K562 (cell line): ENCODE measurements at regions not wholly inside any gene's neighbourhood (a gene's known extent, or its start where the extent isn't known, plus 50 kb on each side); places are given as distances from the start of the nearest gene placed in this dataset.

Source experiments
- CBX3 ChIP-seq, 2 experiments: IDR thresholded peaks; 1 replicate in 1 of 2; 2 replicates in 1 of 2; pipeline ENCODE4 v1.6.1; 2012; ENCODE audit warnings: inconsistent platforms in 2 of 2, low read length in 2 of 2, borderline replicate concordance in 1 of 2, control low read depth in 1 of 2
- DMBX1 ChIP-seq: fragments of 250-450 bp; sonication (Bioruptor Pico); IDR thresholded peaks from 2 replicates; pipeline ENCODE4 v1.8.0; 2022; ENCODE audit warnings: inconsistent platforms, mild to moderate bottlenecking, moderate library complexity, borderline replicate concordance
- EGR1 ChIP-seq: fragments of 450-650 bp; conservative IDR thresholded peaks from 2 replicates; pipeline ENCODE4 v1.6.1; 2017; ENCODE audit warnings: mild to moderate bottlenecking
- HMGN3 ChIP-seq: IDR thresholded peaks from 2 replicates; pipeline ENCODE4 v1.6.1; 2011; ENCODE audit warnings: borderline replicate concordance, low read depth, mild to moderate bottlenecking, mixed read lengths, low read length; ENCODE audit not compliant: insufficient read length; ENCODE audit errors: extremely low read depth
- MEIS2 ChIP-seq: fragments of 450-650 bp; IDR thresholded peaks from 2 replicates; pipeline ENCODE4 v1.6.1; 2014; ENCODE audit warnings: mild to moderate bottlenecking; ENCODE audit not compliant: partially characterized antibody
- MTF1 ChIP-seq: fragments of 250-450 bp; sonication (Bioruptor Pico); IDR thresholded peaks from 2 replicates; pipeline ENCODE4 v1.9.0; 2021; ENCODE audit warnings: moderate library complexity, mild to moderate bottlenecking, inconsistent platforms, borderline replicate concordance
- RAD21 ChIP-seq, 2 experiments: fragments of 250-450 bp in 1 of 2; fragments of 450-650 bp in 1 of 2; sonication (Bioruptor Pico) in 1 of 2; formaldehyde crosslinking in 1 of 2; IDR thresholded peaks in 1 of 2; conservative IDR thresholded peaks in 1 of 2; 2 replicates each; pipeline versions ENCODE4 v1.4.0 to v1.8.0; 2020 to 2022; ENCODE audit warnings: mild to moderate bottlenecking in 2 of 2, moderate library complexity in 1 of 2
- RB1 ChIP-seq: fragments of 450-650 bp; IDR thresholded peaks from 2 replicates; pipeline ENCODE4 v1.6.1; 2017; ENCODE audit warnings: low read depth, mild to moderate bottlenecking
- ZNF175 ChIP-seq: fragments of 200-800 bp; sonication (Bioruptor generic); IDR thresholded peaks from 2 replicates; pipeline ENCODE4 v1.6.1; 2016; ENCODE audit warnings: low read depth, mild to moderate bottlenecking, missing genetic modification characterization, missing compliant biosample characterization
- TF ChIP-seq, protein P1 (sequence below): sonication (generic); formaldehyde crosslinking; IDR thresholded peaks from 2 replicates; pipeline ENCODE4 v1.9.0; 2022; ENCODE audit warnings: mild to moderate bottlenecking, missing genetic modification reagents
- TF ChIP-seq, protein P2 (sequence below): sonication (generic); formaldehyde crosslinking; IDR thresholded peaks from 2 replicates; pipeline ENCODE4 v1.8.1; 2022; ENCODE audit warnings: missing genetic modification reagents
- TF ChIP-seq, protein P3 (sequence below): fragments of 250-450 bp; sonication (Bioruptor Pico); IDR thresholded peaks from 2 replicates; pipeline ENCODE4 v1.5.0; 2021; ENCODE audit warnings: mild to moderate bottlenecking, moderate library complexity
- TF ChIP-seq, protein P4 (sequence below): sonication (generic); formaldehyde crosslinking; IDR thresholded peaks from 2 replicates; pipeline ENCODE4 v1.8.1; 2023; ENCODE audit warnings: missing genetic modification reagents, mild to moderate bottlenecking, borderline replicate concordance
- TF ChIP-seq, protein P5 (sequence below): fragments of 450-650 bp; IDR thresholded peaks from 2 replicates; pipeline ENCODE4 v1.6.1; 2014; ENCODE audit warnings: low read depth, mild to moderate bottlenecking, moderate library complexity, borderline replicate concordance

DNA sequence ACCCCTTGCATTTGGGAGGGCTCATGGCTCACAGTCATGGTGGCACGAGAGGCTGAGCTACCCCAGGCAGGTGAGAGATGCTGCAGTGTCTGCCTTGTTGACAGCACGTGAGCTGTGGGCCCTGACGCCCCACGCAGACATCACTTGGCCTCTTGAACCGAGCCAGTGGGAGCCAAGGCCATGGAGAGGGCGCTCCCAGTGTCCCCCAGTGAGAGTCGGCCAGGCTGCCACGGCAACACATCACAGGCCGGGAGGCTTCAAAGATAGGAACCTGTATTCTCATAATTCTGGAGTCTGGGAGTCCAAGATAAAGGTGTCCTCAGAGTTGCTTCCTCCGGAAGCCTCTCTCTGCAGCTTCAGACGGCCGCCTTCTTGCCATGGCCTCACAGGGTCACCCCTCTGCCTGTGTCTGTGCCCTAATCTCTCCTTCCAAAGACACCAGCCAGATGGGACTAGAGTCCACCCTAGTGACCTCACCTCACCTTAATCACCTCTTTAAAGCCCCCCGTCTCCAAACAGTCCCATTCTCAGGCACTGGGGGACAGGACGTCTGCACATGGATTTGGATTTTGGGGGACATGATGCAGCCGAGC is 119.6 kb downstream of the KLF6 start (continued):
- TF ChIP-seq ZNF175: peak; percentile 59; the same call in 1 of the 2 replicates
- TF ChIP-seq, protein P1, sequence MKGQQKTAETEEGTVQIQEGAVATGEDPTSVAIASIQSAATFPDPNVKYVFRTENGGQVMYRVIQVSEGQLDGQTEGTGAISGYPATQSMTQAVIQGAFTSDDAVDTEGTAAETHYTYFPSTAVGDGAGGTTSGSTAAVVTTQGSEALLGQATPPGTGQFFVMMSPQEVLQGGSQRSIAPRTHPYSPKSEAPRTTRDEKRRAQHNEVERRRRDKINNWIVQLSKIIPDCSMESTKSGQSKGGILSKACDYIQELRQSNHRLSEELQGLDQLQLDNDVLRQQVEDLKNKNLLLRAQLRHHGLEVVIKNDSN (CRISPR knock-in tag): peak; percentile 71
- peak; percentile 67 for TF ChIP-seq EGR1
- peak in 1 of 2 experiments; percentile 66; a peak in 1 of 3 replicates for TF ChIP-seq CBX3 (IDR thresholded peaks at IDR 0.05; ENCODE audit: borderline replicate concordance in 1 of 2, low read length in 2 of 2)
- peak; percentile 98 for TF ChIP-seq HMGN3
- peak; percentile 44; the same call in 1 of the 2 replicates for TF ChIP-seq RB1
- TF ChIP-seq, protein P2, sequence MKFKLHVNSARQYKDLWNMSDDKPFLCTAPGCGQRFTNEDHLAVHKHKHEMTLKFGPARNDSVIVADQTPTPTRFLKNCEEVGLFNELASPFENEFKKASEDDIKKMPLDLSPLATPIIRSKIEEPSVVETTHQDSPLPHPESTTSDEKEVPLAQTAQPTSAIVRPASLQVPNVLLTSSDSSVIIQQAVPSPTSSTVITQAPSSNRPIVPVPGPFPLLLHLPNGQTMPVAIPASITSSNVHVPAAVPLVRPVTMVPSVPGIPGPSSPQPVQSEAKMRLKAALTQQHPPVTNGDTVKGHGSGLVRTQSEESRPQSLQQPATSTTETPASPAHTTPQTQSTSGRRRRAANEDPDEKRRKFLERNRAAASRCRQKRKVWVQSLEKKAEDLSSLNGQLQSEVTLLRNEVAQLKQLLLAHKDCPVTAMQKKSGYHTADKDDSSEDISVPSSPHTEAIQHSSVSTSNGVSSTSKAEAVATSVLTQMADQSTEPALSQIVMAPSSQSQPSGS (CRISPR knock-in tag): no peak
- TF ChIP-seq, protein P3, sequence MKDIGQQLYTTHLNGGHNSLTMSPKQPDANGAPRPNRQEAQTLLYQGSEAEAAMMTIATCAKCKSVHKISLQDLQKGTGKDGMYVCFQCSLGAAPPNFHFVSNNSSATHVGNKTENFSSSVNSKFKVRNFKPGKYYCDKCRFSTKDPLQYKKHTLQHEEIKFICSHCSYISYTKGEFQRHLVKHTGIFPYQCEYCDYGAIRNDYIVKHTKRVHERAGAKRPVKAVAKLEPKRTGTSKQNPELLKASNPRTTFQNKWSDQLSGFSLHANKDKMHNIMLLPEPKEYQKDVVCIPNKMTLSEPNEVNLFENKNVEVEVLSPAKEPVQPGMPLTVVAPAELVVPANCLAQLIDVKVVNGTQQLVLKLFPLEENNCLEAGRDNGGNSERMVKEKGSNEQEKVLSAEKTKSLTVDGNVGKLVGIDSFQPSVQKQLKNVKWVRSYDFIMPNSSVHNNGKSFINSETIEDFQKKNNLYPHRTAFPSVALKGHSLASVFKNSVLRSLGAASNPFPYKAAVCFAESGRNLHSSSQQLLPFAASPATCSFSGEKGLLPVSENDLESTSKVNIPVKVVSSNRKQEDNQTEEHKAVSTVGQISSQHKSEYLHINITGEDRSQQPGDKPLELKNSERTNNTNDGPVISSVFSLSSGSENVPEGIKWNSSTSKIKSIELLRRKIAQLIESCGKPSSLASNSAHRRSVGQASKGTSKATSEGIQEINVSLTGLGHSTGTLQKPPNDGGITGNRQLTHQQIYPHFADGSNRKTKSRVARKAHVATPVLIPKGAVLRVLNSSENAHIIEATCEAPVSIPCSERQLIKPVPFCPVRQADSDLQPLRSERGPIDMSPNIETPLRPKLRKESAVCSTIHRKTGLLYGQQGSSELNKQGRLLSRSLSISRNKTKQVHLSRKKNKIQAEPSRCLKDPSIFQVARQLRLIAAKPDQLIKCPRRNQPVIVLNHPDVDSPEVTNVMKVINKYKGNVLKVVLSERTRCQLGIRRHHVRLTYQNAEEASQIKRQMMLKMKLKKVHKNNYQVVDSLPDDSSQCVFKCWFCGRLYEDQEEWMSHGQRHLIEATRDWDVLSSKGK (CRISPR knock-in tag): no peak
- TF ChIP-seq MTF1 (CRISPR knock-in tag): no peak
- TF ChIP-seq DMBX1: peak; percentile 25; the same call in 1 of the 2 replicates
- TF ChIP-seq, protein P4, sequence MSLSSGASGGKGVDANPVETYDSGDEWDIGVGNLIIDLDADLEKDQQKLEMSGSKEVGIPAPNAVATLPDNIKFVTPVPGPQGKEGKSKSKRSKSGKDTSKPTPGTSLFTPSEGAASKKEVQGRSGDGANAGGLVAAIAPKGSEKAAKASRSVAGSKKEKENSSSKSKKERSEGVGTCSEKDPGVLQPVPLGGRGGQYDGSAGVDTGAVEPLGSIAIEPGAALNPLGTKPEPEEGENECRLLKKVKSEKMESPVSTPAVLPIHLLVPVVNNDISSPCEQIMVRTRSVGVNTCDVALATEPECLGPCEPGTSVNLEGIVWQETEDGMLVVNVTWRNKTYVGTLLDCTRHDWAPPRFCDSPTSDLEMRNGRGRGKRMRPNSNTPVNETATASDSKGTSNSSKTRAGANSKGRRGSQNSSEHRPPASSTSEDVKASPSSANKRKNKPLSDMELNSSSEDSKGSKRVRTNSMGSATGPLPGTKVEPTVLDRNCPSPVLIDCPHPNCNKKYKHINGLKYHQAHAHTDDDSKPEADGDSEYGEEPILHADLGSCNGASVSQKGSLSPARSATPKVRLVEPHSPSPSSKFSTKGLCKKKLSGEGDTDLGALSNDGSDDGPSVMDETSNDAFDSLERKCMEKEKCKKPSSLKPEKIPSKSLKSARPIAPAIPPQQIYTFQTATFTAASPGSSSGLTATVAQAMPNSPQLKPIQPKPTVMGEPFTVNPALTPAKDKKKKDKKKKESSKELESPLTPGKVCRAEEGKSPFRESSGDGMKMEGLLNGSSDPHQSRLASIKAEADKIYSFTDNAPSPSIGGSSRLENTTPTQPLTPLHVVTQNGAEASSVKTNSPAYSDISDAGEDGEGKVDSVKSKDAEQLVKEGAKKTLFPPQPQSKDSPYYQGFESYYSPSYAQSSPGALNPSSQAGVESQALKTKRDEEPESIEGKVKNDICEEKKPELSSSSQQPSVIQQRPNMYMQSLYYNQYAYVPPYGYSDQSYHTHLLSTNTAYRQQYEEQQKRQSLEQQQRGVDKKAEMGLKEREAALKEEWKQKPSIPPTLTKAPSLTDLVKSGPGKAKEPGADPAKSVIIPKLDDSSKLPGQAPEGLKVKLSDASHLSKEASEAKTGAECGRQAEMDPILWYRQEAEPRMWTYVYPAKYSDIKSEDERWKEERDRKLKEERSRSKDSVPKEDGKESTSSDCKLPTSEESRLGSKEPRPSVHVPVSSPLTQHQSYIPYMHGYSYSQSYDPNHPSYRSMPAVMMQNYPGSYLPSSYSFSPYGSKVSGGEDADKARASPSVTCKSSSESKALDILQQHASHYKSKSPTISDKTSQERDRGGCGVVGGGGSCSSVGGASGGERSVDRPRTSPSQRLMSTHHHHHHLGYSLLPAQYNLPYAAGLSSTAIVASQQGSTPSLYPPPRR (CRISPR knock-in tag): no peak
- TF ChIP-seq RAD21 (CRISPR knock-in tag; conservative IDR thresholded peaks at IDR 0.05 in 1 of 2, IDR thresholded peaks at IDR 0.05 in 1 of 2): peak; percentile 23 to 49
- TF ChIP-seq MEIS2: peak; percentile 60
- TF ChIP-seq, protein P5, sequence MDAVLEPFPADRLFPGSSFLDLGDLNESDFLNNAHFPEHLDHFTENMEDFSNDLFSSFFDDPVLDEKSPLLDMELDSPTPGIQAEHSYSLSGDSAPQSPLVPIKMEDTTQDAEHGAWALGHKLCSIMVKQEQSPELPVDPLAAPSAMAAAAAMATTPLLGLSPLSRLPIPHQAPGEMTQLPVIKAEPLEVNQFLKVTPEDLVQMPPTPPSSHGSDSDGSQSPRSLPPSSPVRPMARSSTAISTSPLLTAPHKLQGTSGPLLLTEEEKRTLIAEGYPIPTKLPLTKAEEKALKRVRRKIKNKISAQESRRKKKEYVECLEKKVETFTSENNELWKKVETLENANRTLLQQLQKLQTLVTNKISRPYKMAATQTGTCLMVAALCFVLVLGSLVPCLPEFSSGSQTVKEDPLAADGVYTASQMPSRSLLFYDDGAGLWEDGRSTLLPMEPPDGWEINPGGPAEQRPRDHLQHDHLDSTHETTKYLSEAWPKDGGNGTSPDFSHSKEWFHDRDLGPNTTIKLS: peak; percentile 56; the same call in 1 of the 2 replicates
